ENCODE measurements at regions not wholly inside any gene's neighbourhood (a gene's known extent, or its start where the extent isn't known, plus 50 kb on each side); places are given as distances from the start of the nearest gene placed in this dataset.

DNA sequence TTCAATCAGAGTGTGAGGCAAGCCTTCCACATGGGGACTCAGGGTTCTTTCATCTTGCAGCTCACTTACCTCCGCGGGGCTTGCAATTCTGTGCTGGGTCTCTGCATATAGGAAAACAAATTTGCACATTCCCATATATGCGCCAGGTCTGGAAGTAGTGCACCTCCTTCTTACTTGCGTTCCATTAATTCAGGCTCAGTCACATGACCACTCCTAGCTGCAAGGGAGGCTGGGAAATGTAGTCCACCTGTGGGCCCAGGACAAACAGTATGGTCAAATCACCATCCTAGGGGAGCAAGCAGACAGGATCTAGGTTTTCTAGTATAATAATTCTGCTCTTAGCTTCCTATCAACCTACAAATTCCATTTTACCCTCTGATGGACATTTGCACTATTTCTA, 160.4 kb downstream of the AACS start:
- no peak for TF ChIP-seq POLR2A (IDR thresholded peaks at IDR 0.05)
- TF ChIP-seq, protein P1, sequence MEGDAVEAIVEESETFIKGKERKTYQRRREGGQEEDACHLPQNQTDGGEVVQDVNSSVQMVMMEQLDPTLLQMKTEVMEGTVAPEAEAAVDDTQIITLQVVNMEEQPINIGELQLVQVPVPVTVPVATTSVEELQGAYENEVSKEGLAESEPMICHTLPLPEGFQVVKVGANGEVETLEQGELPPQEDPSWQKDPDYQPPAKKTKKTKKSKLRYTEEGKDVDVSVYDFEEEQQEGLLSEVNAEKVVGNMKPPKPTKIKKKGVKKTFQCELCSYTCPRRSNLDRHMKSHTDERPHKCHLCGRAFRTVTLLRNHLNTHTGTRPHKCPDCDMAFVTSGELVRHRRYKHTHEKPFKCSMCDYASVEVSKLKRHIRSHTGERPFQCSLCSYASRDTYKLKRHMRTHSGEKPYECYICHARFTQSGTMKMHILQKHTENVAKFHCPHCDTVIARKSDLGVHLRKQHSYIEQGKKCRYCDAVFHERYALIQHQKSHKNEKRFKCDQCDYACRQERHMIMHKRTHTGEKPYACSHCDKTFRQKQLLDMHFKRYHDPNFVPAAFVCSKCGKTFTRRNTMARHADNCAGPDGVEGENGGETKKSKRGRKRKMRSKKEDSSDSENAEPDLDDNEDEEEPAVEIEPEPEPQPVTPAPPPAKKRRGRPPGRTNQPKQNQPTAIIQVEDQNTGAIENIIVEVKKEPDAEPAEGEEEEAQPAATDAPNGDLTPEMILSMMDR (IDR thresholded peaks at IDR 0.05), result no peak

Measured in prostate gland (tissue), 2 donors.